K562 (cell line): ENCODE measurements at regions not wholly inside any gene's neighbourhood (a gene's known extent, or its start where the extent isn't known, plus 50 kb on each side); places are given as distances from the start of the nearest gene placed in this dataset.
"Not testable (repeated sequence)": the region's sequence is repeated elsewhere in the genome, so short reads cannot be mapped to it uniquely, and the experiment has no call there.

Experiments
- ATAC-seq: fragments of 200-7000 bp; cut with Tn5 transposase; 3 replicates; pipeline ENCODE4 v1.9.1; 2020; ENCODE audit warnings: moderate library complexity
- BruUV-seq: library from RNA; stranded (reverse); fragments of 400-500 nt; replicated peaks from 2 replicates; lab custom pipeline; 2021; lab: Mats Ljungman, UMichigan
- CTCF ChIA-PET: fragments of 300-600 bp; formaldehyde crosslinking; extraction: SDS; loops from one replicate; lab custom pipeline; 2021; ENCODE audit warnings: low intra/inter-chr PET ratio; lab: Yijun Ruan, JAX
- POLR2A ChIA-PET: fragments of 300-600, 350-650 bp; sonication (Branson Sonifier 250); formaldehyde crosslinking; extraction: SDS; loops from one replicate; lab custom pipeline; 2021; ENCODE audit warnings: antibody characterized with exemption, inconsistent platforms; lab: Yijun Ruan, JAX
- DNase-seq, 4 experiments: peaks; one replicate each; pipeline versions ENCODE4 v3.0.0 to v3.0.0-alpha.2; 2011 to 2018; ENCODE audit warnings: low spot score in 3 of 4, mixed read lengths in 3 of 4; ENCODE audit errors: extremely low read depth in 1 of 4
- FAIRE-seq: peaks from 2 replicates; lab custom pipeline; 2011; peaks lifted over from hg19 to GRCh38; lab: Jason Lieb, UNC
- H2AFZ ChIP-seq: 2 replicates; pipeline ENCODE4 v1.6.0; 2011; ENCODE audit warnings: low read depth, low read length, control low read depth, inconsistent platforms
- H3K27ac ChIP-seq: fragments of 200-600 bp; 3 replicates; pipeline ENCODE4 v1.8.0; 2011; ENCODE audit warnings: low read depth, mild to moderate bottlenecking, control low read depth, inconsistent platforms, low read length, moderate library complexity, mixed read lengths; ENCODE audit errors: extremely low read depth
- H3K27me3 ChIP-seq, 2 experiments: fragments of 300-600 bp in 1 of 2; 2 replicates in 1 of 2; 3 replicates in 1 of 2; pipeline versions ENCODE4 v1.6.0 to v1.8.0; 2011; ENCODE audit warnings: inconsistent platforms in 2 of 2, low read length in 2 of 2, mild to moderate bottlenecking in 1 of 2, mixed read lengths in 1 of 2, moderate library complexity in 1 of 2; ENCODE audit not compliant: control insufficient read depth in 2 of 2, insufficient read depth in 2 of 2
- H3K36me3 ChIP-seq: fragments of 300-600 bp; 3 replicates; pipeline ENCODE4 v1.8.0; 2011; ENCODE audit warnings: mild to moderate bottlenecking, low read length, inconsistent platforms; ENCODE audit not compliant: control insufficient read depth, insufficient read depth
- H3K4me1 ChIP-seq, 2 experiments: fragments of 200-600 bp in 1 of 2; replicated peaks in 1 of 2; 2 replicates in 1 of 2; 3 replicates in 1 of 2; pipeline versions ENCODE4 v1.5.1 to v1.8.0; 2011; ENCODE audit warnings: inconsistent platforms in 2 of 2, low read length in 2 of 2, mild to moderate bottlenecking in 1 of 2, mixed read lengths in 1 of 2, moderate library complexity in 1 of 2; ENCODE audit not compliant: control insufficient read depth in 2 of 2, insufficient read depth in 2 of 2
- H3K4me2 ChIP-seq: 2 replicates; pipeline ENCODE4 v1.6.1; 2011; ENCODE audit warnings: low read length, control low read depth, inconsistent platforms, mixed read lengths; ENCODE audit not compliant: insufficient read depth
- H3K4me3 ChIP-seq: fragments of 200-600 bp; sonication (generic), shearing (Covaris generic); 2 replicates; pipeline ENCODE4 v1.5.1; 2016; ENCODE audit warnings: control low read depth, inconsistent platforms
- H3K79me2 ChIP-seq: fragments of 200-600 bp; 3 replicates; pipeline ENCODE4 v1.8.0; 2011; ENCODE audit warnings: low read length, inconsistent platforms; ENCODE audit not compliant: control insufficient read depth, insufficient read depth
- H3K9ac ChIP-seq, 2 experiments: 2 replicates each; pipeline versions ENCODE4 v1.6.0 to v1.6.1; 2011; ENCODE audit warnings: low read depth in 2 of 2, low read length in 2 of 2, control low read depth in 1 of 2, inconsistent platforms in 1 of 2, mild to moderate bottlenecking in 1 of 2, mixed read lengths in 1 of 2; ENCODE audit not compliant: insufficient read depth in 1 of 2
- H3K9me1 ChIP-seq: one replicate; pipeline ENCODE4 v1.6.0; 2011; ENCODE audit warnings: inconsistent platforms, mild to moderate bottlenecking, low read length, moderate library complexity; ENCODE audit not compliant: control insufficient read depth, insufficient read depth
- H3K9me3 ChIP-seq: replicated peaks from 2 replicates; pipeline ENCODE4 v1.5.1; 2011; ENCODE audit warnings: low read depth, low read length, inconsistent platforms; ENCODE audit not compliant: control insufficient read depth, insufficient read depth
- H4K20me1 ChIP-seq: replicated peaks from 2 replicates; pipeline ENCODE4 v1.6.1; 2011; ENCODE audit warnings: low read length, inconsistent platforms, mixed read lengths; ENCODE audit not compliant: control insufficient read depth, insufficient read depth
- CAMTA2 ChIP-seq: fragments of 250-450 bp; sonication (Bioruptor Pico); conservative IDR thresholded peaks from 2 replicates; pipeline ENCODE4 v1.5.1; 2022
- COPS2 ChIP-seq: fragments of 450-650 bp; conservative IDR thresholded peaks from 2 replicates; pipeline ENCODE4 v1.6.1; 2016; ENCODE audit warnings: mild to moderate bottlenecking, moderate library complexity
- FOXK1 ChIP-seq: sonication (generic); formaldehyde crosslinking; IDR thresholded peaks from 2 replicates; pipeline ENCODE4 v1.8.0; 2022; ENCODE audit warnings: missing genetic modification reagents, mild to moderate bottlenecking, borderline replicate concordance
- MAX ChIP-seq: sonication (generic); formaldehyde crosslinking; IDR thresholded peaks from 2 replicates; pipeline ENCODE4 v1.9.0; 2022; ENCODE audit warnings: mild to moderate bottlenecking, missing genetic modification reagents
- NEUROD1 ChIP-seq: fragments of 150-350 bp; IDR thresholded peaks from 2 replicates; pipeline ENCODE4 v1.6.1; 2014; ENCODE audit warnings: borderline replicate concordance, low read length, low read depth; ENCODE audit not compliant: partially characterized antibody
- POLR2H ChIP-seq: IDR thresholded peaks from 2 replicates; pipeline ENCODE4 v1.6.1; 2016; ENCODE audit warnings: missing genetic modification characterization, low read depth, mild to moderate bottlenecking, control low read depth, missing compliant biosample characterization, moderate library complexity
- SRSF3 ChIP-seq: fragments of 200-400 bp; formaldehyde crosslinking; IDR thresholded peaks from 2 replicates; pipeline ENCODE4 v1.6.1; 2016; ENCODE audit warnings: mild to moderate bottlenecking, low read length, moderate library complexity; ENCODE audit not compliant: insufficient read depth
- SRSF7 ChIP-seq: fragments of 200-400 bp; formaldehyde crosslinking; optimal IDR thresholded peaks from 2 replicates; pipeline ENCODE3; 2017; ENCODE audit warnings: mild to moderate bottlenecking, low read depth, low read length
- TCF3 ChIP-seq: sonication (generic); formaldehyde crosslinking; IDR thresholded peaks from 2 replicates; pipeline ENCODE4 v1.4.0; 2020; ENCODE audit warnings: mild to moderate bottlenecking, missing genetic modification reagents
- THAP12 ChIP-seq: fragments of 250-450 bp; sonication (Bioruptor Pico); IDR thresholded peaks from 2 replicates; pipeline ENCODE4 v1.9.0; 2021; ENCODE audit warnings: mild to moderate bottlenecking, inconsistent platforms
- ZBTB33 ChIP-seq: sonication (generic); formaldehyde crosslinking; IDR thresholded peaks from 2 replicates; pipeline ENCODE4 v1.8.1; 2023; ENCODE audit warnings: mild to moderate bottlenecking, missing genetic modification reagents
- ZNF12 ChIP-seq: sonication (generic); formaldehyde crosslinking; IDR thresholded peaks from 2 replicates; pipeline ENCODE4 v1.4.0; 2020; ENCODE audit warnings: mild to moderate bottlenecking, missing genetic modification reagents
- ZNF830 ChIP-seq: fragments of 250-450 bp; sonication (Bioruptor Pico); IDR thresholded peaks from 2 replicates; pipeline ENCODE4 v1.5.0; 2021; ENCODE audit warnings: mild to moderate bottlenecking
- WGBS: fragments of 100-300 bp; shearing (Covaris generic); methylation state at CpG from one replicate; pipeline ENCODE4 v1.1.6; 2016; ENCODE audit warnings: low coverage, mixed read lengths; ENCODE audit not compliant: insufficient coverage; ENCODE audit errors: missing lambda C conversion rate; 5-methylcytosine and 5-hydroxymethylcytosine counted together
- in situ Hi-C: fragments of 300-500 bp; cut with MboI; formaldehyde crosslinking; loops from 4 replicates; pipeline ENCODE4 v1.15.0; 2018; ENCODE audit warnings: inconsistent platforms, mixed read lengths
- intact Hi-C: fragments of 100-400 bp; cut with micrococcal nuclease; formaldehyde crosslinking; loops from 2 replicates; pipeline ENCODE4 v1.14.2; 2022

- no peaks in the 10 kb centered on the region for H3K27me3 ChIP-seq
- no peaks in the 10 kb centered on the region for H3K79me2 ChIP-seq
- TF ChIP-seq THAP12 (CRISPR knock-in tag) (no peak), TCF3 (CRISPR knock-in tag) (no peak), SRSF3 (no peak), SRSF7 (no peak), ZBTB33 (CRISPR knock-in tag) (no peak), POLR2H (tag) (no peak), CAMTA2 (CRISPR knock-in tag) (no peak), ZNF830 (CRISPR knock-in tag) (no peak), FOXK1 (CRISPR knock-in tag) (no peak), COPS2 (no peak), ZNF12 (CRISPR knock-in tag) (no peak), NEUROD1 (no peak), MAX (CRISPR knock-in tag) (no peak)
- H4K20me1 ChIP-seq = no peaks in the 10 kb centered on the region
- H3K4me1 ChIP-seq = no peaks in the 10 kb centered on the region
- H3K27ac ChIP-seq = no peak overlapping the region
- no peak overlapping the region for H3K4me2 ChIP-seq
- intact Hi-C loops (no loop called here), in situ Hi-C loops (no loop called here)
- FAIRE-seq (no peak), DNase-seq (no peak), ATAC-seq (no peak)
- H3K4me3 ChIP-seq = no peak overlapping the region
- no TSS peak for BruUV-seq
- 0 out of 2 replicates have a peak, but pooled peaks cover 2% of the 10 kb centered on the region for H3K9me3 ChIP-seq
- WGBS = 0% methylated on average over 4 of the region's 4 CpGs
- no peaks in the 10 kb centered on the region for H3K9me1 ChIP-seq
- H3K36me3 ChIP-seq = no peaks in the 10 kb centered on the region
- POLR2A ChIA-PET = no interaction called here
- CTCF ChIA-PET = no interaction called here
- no peak overlapping the region for H2AFZ ChIP-seq
- H3K9ac ChIP-seq = no peak overlapping the region
These were observed 493.7 kb upstream of the PLXNA2 start for GRCh38 chr1:208737922-208738321.

- H3K27ac ChIP-seq, H2AFZ ChIP-seq, H3K4me2 ChIP-seq, ATAC-seq, BruUV-seq, CTCF ChIA-PET, H3K4me3 ChIP-seq, FAIRE-seq, H3K27me3 ChIP-seq, in situ Hi-C loops, H3K9me3 ChIP-seq, H3K9me1 ChIP-seq, intact Hi-C loops, H3K36me3 ChIP-seq, H4K20me1 ChIP-seq, H3K9ac ChIP-seq, DNase-seq, H3K79me2 ChIP-seq, H3K4me1 ChIP-seq: not testable (repeated sequence)
- POLR2A ChIA-PET = interaction anchor here (1.1 kb wide), 1 partner anchor 54 kb away, joined by 3 read pairs; no protein-coding TSS in a partner anchor
- WGBS = 11% methylated on average over 13 of the region's 20 CpGs
These were observed 495.5 kb upstream of the PLXNA2 start for GRCh38 chr1:208739636-208740035.
